Fibroblast of lung (primary cell): ENCODE measurements at regions not wholly inside any gene's neighbourhood (a gene's known extent, or its start where the extent isn't known, plus 50 kb on each side); places are given as distances from the start of the nearest gene placed in this dataset.

ENCODE experiments used
- EZH2 ChIP-seq: IDR thresholded peaks from 2 replicates; pipeline ENCODE4 v1.5.1; 2012; ENCODE audit warnings: low read length, control low read depth, mild to moderate bottlenecking; ENCODE audit errors: missing control alignments
- TF ChIP-seq, protein P1 (sequence below), 2 donors: IDR thresholded peaks in 1 of 2; conservative IDR thresholded peaks in 1 of 2; 1 replicate in 1 of 2; 2 replicates in 1 of 2; pipeline ENCODE4 v1.5.1; 2011 to 2012; ENCODE audit warnings: low read length in 2 of 2, control low read depth in 1 of 2, inconsistent platforms in 1 of 2, low read depth in 1 of 2, mild to moderate bottlenecking in 1 of 2

DNA sequence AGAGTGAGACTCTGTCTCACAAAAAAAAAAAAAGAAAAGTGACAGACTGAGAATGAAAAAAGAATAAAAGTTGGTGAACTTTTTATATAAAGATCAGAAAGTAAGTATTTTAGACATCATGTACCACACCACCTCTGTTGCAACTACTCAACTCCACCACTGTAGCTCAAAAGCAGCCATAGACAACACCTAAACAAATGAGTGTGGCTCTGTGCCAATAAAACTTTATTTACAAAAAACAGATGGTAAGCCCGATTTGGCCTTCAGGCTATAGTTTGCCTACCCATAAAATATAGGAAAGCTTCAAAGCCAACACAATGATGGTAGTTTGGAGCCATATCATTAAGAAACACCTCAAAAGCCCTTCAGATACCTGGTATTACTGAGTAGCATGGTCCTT lies 154.5 kb upstream of the FOXN3 start:
- TF ChIP-seq, protein P1, sequence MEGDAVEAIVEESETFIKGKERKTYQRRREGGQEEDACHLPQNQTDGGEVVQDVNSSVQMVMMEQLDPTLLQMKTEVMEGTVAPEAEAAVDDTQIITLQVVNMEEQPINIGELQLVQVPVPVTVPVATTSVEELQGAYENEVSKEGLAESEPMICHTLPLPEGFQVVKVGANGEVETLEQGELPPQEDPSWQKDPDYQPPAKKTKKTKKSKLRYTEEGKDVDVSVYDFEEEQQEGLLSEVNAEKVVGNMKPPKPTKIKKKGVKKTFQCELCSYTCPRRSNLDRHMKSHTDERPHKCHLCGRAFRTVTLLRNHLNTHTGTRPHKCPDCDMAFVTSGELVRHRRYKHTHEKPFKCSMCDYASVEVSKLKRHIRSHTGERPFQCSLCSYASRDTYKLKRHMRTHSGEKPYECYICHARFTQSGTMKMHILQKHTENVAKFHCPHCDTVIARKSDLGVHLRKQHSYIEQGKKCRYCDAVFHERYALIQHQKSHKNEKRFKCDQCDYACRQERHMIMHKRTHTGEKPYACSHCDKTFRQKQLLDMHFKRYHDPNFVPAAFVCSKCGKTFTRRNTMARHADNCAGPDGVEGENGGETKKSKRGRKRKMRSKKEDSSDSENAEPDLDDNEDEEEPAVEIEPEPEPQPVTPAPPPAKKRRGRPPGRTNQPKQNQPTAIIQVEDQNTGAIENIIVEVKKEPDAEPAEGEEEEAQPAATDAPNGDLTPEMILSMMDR (conservative IDR thresholded peaks at IDR 0.05 in 1 of 2, IDR thresholded peaks at IDR 0.05 in 1 of 2; ENCODE audit: low read depth in 1 of 2, low read length in 2 of 2), result no peak
- TF ChIP-seq EZH2, result no peak
